Glomerular visceral epithelial cell (primary cell): ENCODE measurements at regions not wholly inside any gene's neighbourhood (a gene's known extent, or its start where the extent isn't known, plus 50 kb on each side); places are given as distances from the start of the nearest gene placed in this dataset.

Source experiments
- DNase-seq: peaks from one replicate; pipeline ENCODE4 v3.0.0-alpha.2; 2016; ENCODE audit errors: extremely low spot score

GRCh38 chr5:56686337-56687195, 128.8 kb upstream of the MAP3K1 start:
- no peak for DNase-seq

- DNase-seq, result no peak
These were observed 129.7 kb upstream of the MAP3K1 start for GRCh38 chr5:56685503-56686217.

- no peak for DNase-seq
These were observed 131.2 kb upstream of the MAP3K1 start for GRCh38 chr5:56684159-56684558.

- DNase-seq, result no peak
These were observed 131.6 kb upstream of the MAP3K1 start for GRCh38 chr5:56683733-56684132.

GRCh38 chr5:56683281-56683680, 132.1 kb upstream of the MAP3K1 start:
- DNase-seq, result no peak

GRCh38 chr5:56681346-56681745, 134.0 kb upstream of the MAP3K1 start:
- DNase-seq, result no peak

- DNase-seq, result no peak
These were observed 134.6 kb upstream of the MAP3K1 start for GRCh38 chr5:56680731-56681130.

- no peak for DNase-seq
These were observed 137.6 kb upstream of the MAP3K1 start for GRCh38 chr5:56677690-56678305.

- no peak for DNase-seq
These were observed 139.1 kb upstream of the MAP3K1 start for GRCh38 chr5:56676091-56676768.

GRCh38 chr5:56674441-56674840, 140.9 kb upstream of the MAP3K1 start:
- no peak for DNase-seq

GRCh38 chr5:56673171-56673570, 142.2 kb upstream of the MAP3K1 start:
- DNase-seq, result no peak

- DNase-seq, result no peak
These were observed 143.8 kb upstream of the MAP3K1 start for GRCh38 chr5:56671571-56671970.

GRCh38 chr5:56670916-56671315, 144.4 kb upstream of the MAP3K1 start:
- DNase-seq, result no peak

GRCh38 chr5:56669534-56670483, 145.5 kb upstream of the MAP3K1 start:
- no peak for DNase-seq

- no peak for DNase-seq
These were observed 146.4 kb upstream of the MAP3K1 start for GRCh38 chr5:56668996-56669395.

GRCh38 chr5:56667692-56668091, 147.7 kb upstream of the MAP3K1 start:
- DNase-seq, result no peak

GRCh38 chr5:56666901-56667300, 148.4 kb upstream of the MAP3K1 start:
- no peak for DNase-seq

GRCh38 chr5:56665117-56665516, 150.2 kb upstream of the MAP3K1 start:
- DNase-seq, result peak; percentile 39

GRCh38 chr5:56664025-56664424, 151.3 kb upstream of the MAP3K1 start:
- DNase-seq, result no peak

- DNase-seq, result no peak
These were observed 151.8 kb upstream of the MAP3K1 start for GRCh38 chr5:56663523-56663922.

- DNase-seq, result no peak
These were observed 152.5 kb upstream of the MAP3K1 start for GRCh38 chr5:56662893-56663292.
